SK-N-SH (cell line): ENCODE measurements at regions not wholly inside any gene's neighbourhood (a gene's known extent, or its start where the extent isn't known, plus 50 kb on each side); places are given as distances from the start of the nearest gene placed in this dataset.

ENCODE experiments used
- CTCF ChIA-PET: fragments of 300-600, 350-600 bp; formaldehyde crosslinking; extraction: SDS; loops from one replicate; lab custom pipeline; 2021; lab: Yijun Ruan, JAX
- POLR2A ChIA-PET: fragments of 350-600 bp; sonication (Branson Sonifier 250); formaldehyde crosslinking; extraction: SDS; loops from one replicate; lab custom pipeline; 2020; ENCODE audit warnings: antibody characterized with exemption, inconsistent platforms; lab: Yijun Ruan, JAX
- DNase-seq: peaks from one replicate; pipeline ENCODE4 v3.0.0; 2012
- H2AFZ ChIP-seq: fragments of 200-600 bp; sonication (generic); 2 replicates; pipeline ENCODE4 v1.8.1; 2016; ENCODE audit warnings: antibody characterized with exemption, mild to moderate bottlenecking, low read depth
- H3F3A ChIP-seq: fragments of 200-600 bp; sonication (generic); replicated peaks from 2 replicates; pipeline ENCODE3; 2016; ENCODE audit warnings: antibody characterized with exemption, mild to moderate bottlenecking; ENCODE audit not compliant: insufficient read depth
- H3K27ac ChIP-seq, 2 experiments: fragments of 200-500 bp in 1 of 2; fragments of 200-600 bp in 1 of 2; sonication (Bioruptor generic) in 1 of 2; sonication (generic), shearing (Covaris generic) in 1 of 2; 2 replicates each; pipeline versions ENCODE4 v1.5.1 to v1.6.1; 2014 to 2016; ENCODE audit warnings: low read depth in 2 of 2, inconsistent platforms in 1 of 2, low read length in 1 of 2, mild to moderate bottlenecking in 1 of 2, mixed read lengths in 1 of 2
- H3K27me3 ChIP-seq: fragments of 200-600 bp; sonication (generic), shearing (Covaris generic); 2 replicates; pipeline ENCODE4 v1.6.1; 2016; ENCODE audit warnings: mixed run types; ENCODE audit not compliant: insufficient read depth
- H3K36me3 ChIP-seq, 2 experiments: fragments of 200-500 bp in 1 of 2; fragments of 200-600 bp in 1 of 2; sonication (Bioruptor generic) in 1 of 2; sonication (generic) in 1 of 2; replicated peaks in 1 of 2; 2 replicates each; pipeline versions ENCODE3 to v1.5.1; 2014 to 2016; ENCODE audit warnings: low read length in 1 of 2, mild to moderate bottlenecking in 1 of 2; ENCODE audit not compliant: insufficient read depth in 2 of 2, control insufficient read depth in 1 of 2
- H3K4me1 ChIP-seq, 2 experiments: fragments of 200-500 bp in 1 of 2; fragments of 200-600 bp in 1 of 2; sonication (Bioruptor generic) in 1 of 2; sonication (generic), shearing (Covaris generic) in 1 of 2; 2 replicates each; pipeline versions ENCODE4 v1.5.1 to v1.6.1; 2014 to 2016; ENCODE audit warnings: low read depth in 1 of 2, low read length in 1 of 2, mixed run types in 1 of 2; ENCODE audit not compliant: insufficient read depth in 2 of 2, control insufficient read depth in 1 of 2
- H3K4me2 ChIP-seq: fragments of 200-600 bp; sonication (generic), shearing (Covaris generic); 2 replicates; pipeline ENCODE4 v1.6.1; 2017; ENCODE audit warnings: mixed run types
- H3K4me3 ChIP-seq, 2 experiments: fragments of 200-500 bp in 1 of 2; fragments of 200-600 bp in 1 of 2; sonication (Bioruptor generic) in 1 of 2; sonication (generic), shearing (Covaris generic) in 1 of 2; 2 replicates each; pipeline versions ENCODE4 v1.5.1 to v1.8.1; 2014 to 2016; ENCODE audit warnings: low read depth in 2 of 2, inconsistent platforms in 1 of 2, low read length in 1 of 2, mild to moderate bottlenecking in 1 of 2, mixed read lengths in 1 of 2, moderate library complexity in 1 of 2
- H3K79me2 ChIP-seq: fragments of 200-600 bp; sonication (generic); 2 replicates; pipeline ENCODE4 v1.8.1; 2017; ENCODE audit warnings: mild to moderate bottlenecking; ENCODE audit not compliant: insufficient read depth
- H3K9ac ChIP-seq: fragments of 200-600 bp; sonication (generic); 2 replicates; pipeline ENCODE4 v1.6.1; 2017; ENCODE audit warnings: mixed run types
- H3K9me2 ChIP-seq: fragments of 200-600 bp; sonication (generic); 2 replicates; pipeline ENCODE4 v1.6.1; 2017; ENCODE audit warnings: mixed run types
- H3K9me3 ChIP-seq: fragments of 200-600 bp; sonication (generic); 2 replicates; pipeline ENCODE4 v1.6.1; 2017; ENCODE audit warnings: mixed run types, mild to moderate bottlenecking, moderate library complexity
- H4K20me1 ChIP-seq: fragments of 200-600 bp; sonication (generic); 2 replicates; pipeline ENCODE4 v1.6.1; 2017; ENCODE audit warnings: mild to moderate bottlenecking, mixed run types; ENCODE audit not compliant: insufficient read depth
- CHD2 ChIP-seq: fragments of 150-350 bp; IDR thresholded peaks from 2 replicates; pipeline ENCODE4 v1.6.1; 2018; ENCODE audit warnings: low read length; ENCODE audit not compliant: partially characterized antibody
- ELF1 ChIP-seq: IDR thresholded peaks from 2 replicates; pipeline ENCODE4 v1.4.0; 2012
- EP300 ChIP-seq, 2 experiments: IDR thresholded peaks; 2 replicates each; pipeline versions ENCODE4 v1.4.0 to v1.6.1; 2012; ENCODE audit warnings: borderline replicate concordance in 1 of 2, low read depth in 1 of 2, low read length in 1 of 2
- EZH2phosphoT487 ChIP-seq: fragments of 200-600 bp; sonication (generic); IDR thresholded peaks from 2 replicates; pipeline ENCODE4 v1.6.1; 2017; ENCODE audit warnings: low read depth, mixed run types, mild to moderate bottlenecking, antibody characterized with exemption, moderate library complexity, borderline replicate concordance
- FOXJ3 ChIP-seq: sonication (generic); formaldehyde crosslinking; IDR thresholded peaks from 2 replicates; pipeline ENCODE4 v1.5.1; 2020; ENCODE audit warnings: mild to moderate bottlenecking, missing genetic modification reagents
- IRF3 ChIP-seq: fragments of 150-350 bp; IDR thresholded peaks from 2 replicates; pipeline ENCODE4 v1.6.1; 2016; ENCODE audit warnings: mild to moderate bottlenecking, low read depth, low read length
- MAX ChIP-seq: IDR thresholded peaks from 2 replicates; pipeline ENCODE4 v1.4.0; 2012; ENCODE audit warnings: low read depth
- NRF1 ChIP-seq: IDR thresholded peaks from 2 replicates; pipeline ENCODE4 v1.6.1; 2012; ENCODE audit warnings: low read depth, mild to moderate bottlenecking, low read length
- POLR2AphosphoS5 ChIP-seq: IDR thresholded peaks from 2 replicates; pipeline ENCODE4 v1.6.1; 2012; ENCODE audit warnings: low read depth, low read length
- REST ChIP-seq: IDR thresholded peaks from 2 replicates; pipeline ENCODE4 v1.6.1; 2012; ENCODE audit warnings: mild to moderate bottlenecking, low read depth, low read length, moderate library complexity
- RFX5 ChIP-seq: IDR thresholded peaks from 2 replicates; pipeline ENCODE4 v1.6.1; 2012; ENCODE audit warnings: mild to moderate bottlenecking, improper control_type of control experiment, low read length
- RXRA ChIP-seq: IDR thresholded peaks from 2 replicates; pipeline ENCODE4 v1.4.0; 2012; ENCODE audit warnings: low read depth, mild to moderate bottlenecking, borderline replicate concordance
- SIN3A ChIP-seq: IDR thresholded peaks from 2 replicates; pipeline ENCODE4 v1.6.1; 2012; ENCODE audit warnings: low read depth, mild to moderate bottlenecking, low read length, moderate library complexity, borderline replicate concordance
- SMC3 ChIP-seq: IDR thresholded peaks from 2 replicates; pipeline ENCODE4 v1.6.1; 2012; ENCODE audit warnings: low read depth, low read length, improper control_type of control experiment
- TAF1 ChIP-seq: IDR thresholded peaks from 2 replicates; pipeline ENCODE4 v1.6.1; 2012; ENCODE audit warnings: low read depth, mild to moderate bottlenecking, low read length, moderate library complexity, borderline replicate concordance
- TCF12 ChIP-seq: IDR thresholded peaks from 2 replicates; pipeline ENCODE4 v1.4.0; 2012
- USF1 ChIP-seq: IDR thresholded peaks from 2 replicates; pipeline ENCODE4 v1.4.0; 2012; ENCODE audit warnings: low read depth, borderline replicate concordance
- WGBS: methylation state at CpG from one replicate; pipeline ENCODE4 v1.1.6; 2017; ENCODE audit warnings: low lambda C conversion rate; 5-methylcytosine and 5-hydroxymethylcytosine counted together

- Histone ChIP-seq H3K27me3 (0 out of 2 replicates have a peak, but pooled peaks cover 4% of the 10 kb centered on the region), H3K36me3 (no peaks in the 10 kb centered on the region), H4K20me1 (no peaks in the 10 kb centered on the region), H3K27ac (no peak overlapping the region), H3K4me3 (no peak overlapping the region), H3K79me2 (no peaks in the 10 kb centered on the region), H3K4me1 (no peaks in the 10 kb centered on the region), H2AFZ (no peak overlapping the region), H3K9ac (no peak overlapping the region), H3K9me3 (no peaks in the 10 kb centered on the region), H3K9me2 (no peaks in the 10 kb centered on the region), H3F3A (no peaks in the 10 kb centered on the region), H3K4me2 (no peak overlapping the region)
- 20% methylated on average over 2 of the region's 2 CpGs for WGBS
- TF ChIP-seq SMC3 (no peak), TCF12 (no peak), RXRA (no peak), CHD2 (no peak), SIN3A (no peak), NRF1 (no peak), RFX5 (no peak), EP300 (IDR thresholded peaks at IDR 0.05; ENCODE audit: borderline replicate concordance in 1 of 2, low read depth in 1 of 2, low read length in 1 of 2) (no peak), MAX (no peak), USF1 (no peak), ELF1 (no peak), TAF1 (no peak), POLR2AphosphoS5 (no peak)
- ChIA-PET CTCF (interaction anchor here (0.6 kb wide), 1 partner anchor 586 kb away, joined by 3 read pairs; no protein-coding TSS in a partner anchor), POLR2A (no interaction called here)
- DNase-seq = no peak
These were observed 190.7 kb downstream of the EXOC5 start for GRCh38 chr14:57078054-57078453.

- no peak for DNase-seq
- Histone ChIP-seq H3K27me3 (0 out of 2 replicates have a peak, but pooled peaks cover 4% of the 10 kb centered on the region), H3K36me3 (no peaks in the 10 kb centered on the region), H3K4me2 (no peak overlapping the region), H2AFZ (no peak overlapping the region), H3K4me3 (no peak overlapping the region), H3K9me3 (no peaks in the 10 kb centered on the region), H3K9ac (no peak overlapping the region), H3K27ac (no peak overlapping the region), H3F3A (no peaks in the 10 kb centered on the region), H4K20me1 (no peaks in the 10 kb centered on the region), H3K4me1 (no peaks in the 10 kb centered on the region; a peak in 1 of 4 replicates), H3K79me2 (no peaks in the 10 kb centered on the region), H3K9me2 (no peaks in the 10 kb centered on the region)
- POLR2A ChIA-PET = no interaction called here
- 24% methylated on average over 5 of the region's 5 CpGs for WGBS
- TF ChIP-seq NRF1 (no peak), EZH2phosphoT487 (no peak), IRF3 (no peak), RXRA (no peak), REST (no peak), FOXJ3 (CRISPR knock-in tag) (no peak), TAF1 (no peak)
- CTCF ChIA-PET = interaction anchor here (1.3 kb wide), 1 partner anchor 9 kb away, joined by 3 read pairs; no protein-coding TSS in a partner anchor
These were observed 194.7 kb downstream of the EXOC5 start for GRCh38 chr14:57073986-57074385.
